ENCODE measurements at regions not wholly inside any gene's neighbourhood (a gene's known extent, or its start where the extent isn't known, plus 50 kb on each side); places are given as distances from the start of the nearest gene placed in this dataset.

- Histone ChIP-seq H3K27ac (no peak overlapping the region), H3K4me3 (no peak overlapping the region), H3K9me3 (no peaks in the 10 kb centered on the region), H3K4me1 (no peaks in the 10 kb centered on the region), H3K36me3 (no peaks in the 10 kb centered on the region), H3K27me3 (no peaks in the 10 kb centered on the region)
- intact Hi-C loops (cut with DNase I), result no loop called here
- no peak for DNase-seq
- WGBS, 2 donors, result 53 to 65% methylated on average over 3 of the region's 3 CpGs
- TF ChIP-seq POLR2A (IDR thresholded peaks at IDR 0.05) (no peak), CTCF (IDR thresholded peaks at IDR 0.05) (no peak)
Observed at GRCh38 chr10:90047243-90047729, 345.9 kb downstream of the KIF20B start.

GRCh38 chr10:90051053-90051452 is 349.7 kb downstream of the KIF20B start:
- no peak for DNase-seq
- Histone ChIP-seq H3K4me1 (no peaks in the 10 kb centered on the region), H3K9me3 (no peaks in the 10 kb centered on the region), H3K4me3 (no peak overlapping the region), H3K36me3 (no peaks in the 10 kb centered on the region), H3K27me3 (no peaks in the 10 kb centered on the region), H3K27ac (no peak overlapping the region)
- intact Hi-C loops (cut with DNase I), result no loop called here
- no peak for TF ChIP-seq CTCF (IDR thresholded peaks at IDR 0.05)
- TF ChIP-seq POLR2A (IDR thresholded peaks at IDR 0.05), result no peak

GRCh38 chr10:90051474-90051873 is 350.1 kb downstream of the KIF20B start:
- H3K36me3 ChIP-seq, result no peaks in the 10 kb centered on the region
- no peak for DNase-seq
- H3K27ac ChIP-seq, result no peak overlapping the region
- H3K4me1 ChIP-seq, result no peaks in the 10 kb centered on the region
- no peaks in the 10 kb centered on the region for H3K27me3 ChIP-seq
- intact Hi-C loops (cut with DNase I), result no loop called here
- no peak overlapping the region for H3K4me3 ChIP-seq
- no peak for TF ChIP-seq POLR2A (IDR thresholded peaks at IDR 0.05)
- TF ChIP-seq CTCF (IDR thresholded peaks at IDR 0.05), result no peak
- no peaks in the 10 kb centered on the region for H3K9me3 ChIP-seq

- Histone ChIP-seq H3K27me3 (no peaks in the 10 kb centered on the region), H3K9me3 (no peaks in the 10 kb centered on the region), H3K36me3 (no peaks in the 10 kb centered on the region), H3K4me1 (no peaks in the 10 kb centered on the region), H3K27ac (no peak overlapping the region), H3K4me3 (no peak overlapping the region)
- intact Hi-C loops (cut with DNase I), result no loop called here
- 67 to 72% methylated on average over 3 of the region's 3 CpGs for WGBS, 2 donors
- no peak for DNase-seq
- TF ChIP-seq CTCF (IDR thresholded peaks at IDR 0.05) (no peak), POLR2A (IDR thresholded peaks at IDR 0.05) (no peak)
Observed at GRCh38 chr10:90062786-90063185, 361.4 kb downstream of the KIF20B start.

- Histone ChIP-seq H3K4me3 (no peak overlapping the region), H3K9me3 (no peaks in the 10 kb centered on the region), H3K27ac (no peak overlapping the region), H3K36me3 (no peaks in the 10 kb centered on the region), H3K4me1 (no peaks in the 10 kb centered on the region), H3K27me3 (no peaks in the 10 kb centered on the region)
- DNase-seq, result no peak
- TF ChIP-seq POLR2A (IDR thresholded peaks at IDR 0.05) (no peak), CTCF (IDR thresholded peaks at IDR 0.05) (no peak)
- 96 to 100% methylated on average over 1 of the region's 1 CpG for WGBS, 2 donors
- intact Hi-C loops (cut with DNase I), result no loop called here
Observed at GRCh38 chr10:90064295-90064694, 362.9 kb downstream of the KIF20B start.
